ENCODE measurements at regions not wholly inside any gene's neighbourhood (a gene's known extent, or its start where the extent isn't known, plus 50 kb on each side); places are given as distances from the start of the nearest gene placed in this dataset.

GRCh38 chr6:103720393-103720792 is 1139.3 kb downstream of the HACE1 start:
- ChIA-PET CTCF (ENCODE audit: low intra/inter-chr PET ratio) (no interaction called here), POLR2A (no interaction called here)
- no peak overlapping the region for H3K4me3 ChIP-seq
- no peaks in the 10 kb centered on the region for H3K9me1 ChIP-seq (ENCODE audit: control insufficient read depth, insufficient read depth, low read length)
- no peaks in the 10 kb centered on the region for H3K27me3 ChIP-seq (ENCODE audit: control insufficient read depth in 2 of 2, insufficient read depth in 2 of 2, low read length in 2 of 2)
- H3K9me3 ChIP-seq (replicated peaks; ENCODE audit: control insufficient read depth, insufficient read depth, low read depth, low read length) = no peaks in the 10 kb centered on the region
- no peak overlapping the region for H3K4me2 ChIP-seq (ENCODE audit: insufficient read depth, low read length)
- no peak overlapping the region for H3K27ac ChIP-seq (ENCODE audit: extremely low read depth, low read depth, low read length)
- no peaks in the 10 kb centered on the region for H3K79me2 ChIP-seq (ENCODE audit: control insufficient read depth, insufficient read depth, low read length)
- H3K36me3 ChIP-seq (ENCODE audit: control insufficient read depth, insufficient read depth, low read length) = no peaks in the 10 kb centered on the region
- DNase-seq (ENCODE audit: extremely low read depth in 1 of 4, low spot score in 3 of 4) (no peak), FAIRE-seq (no peak), ATAC-seq (no peak)
- TF ChIP-seq PYGO2 (tag; IDR thresholded peaks at IDR 0.05) (no peak), MIER1 (IDR thresholded peaks at IDR 0.05; ENCODE audit: low read depth) (no peak), MBD1 (CRISPR knock-in tag; IDR thresholded peaks at IDR 0.05) (no peak), JUNB (CRISPR knock-in tag; conservative IDR thresholded peaks at IDR 0.05) (no peak), BRCA1 (IDR thresholded peaks at IDR 0.05) (no peak), BRCA1 (CRISPR knock-in tag; IDR thresholded peaks at IDR 0.05) (no peak), ZNF217 (CRISPR knock-in tag; IDR thresholded peaks at IDR 0.05) (no peak), ARHGAP35 (IDR thresholded peaks at IDR 0.05; ENCODE audit: partially characterized antibody) (no peak), ZBTB1 (CRISPR knock-in tag; IDR thresholded peaks at IDR 0.05; ENCODE audit: borderline replicate concordance, low read depth) (no peak), FOXK2 (conservative IDR thresholded peaks at IDR 0.05 in 1 of 2, IDR thresholded peaks at IDR 0.05 in 1 of 2; ENCODE audit: low read depth in 2 of 2) (no peak), MYBL2 (IDR thresholded peaks at IDR 0.05; ENCODE audit: low read depth) (no peak), MYBL2 (CRISPR knock-in tag; IDR thresholded peaks at IDR 0.05; ENCODE audit: borderline replicate concordance) (no peak), PBX2 (CRISPR knock-in tag; IDR thresholded peaks at IDR 0.05; ENCODE audit: low read depth) (no peak), PBX2 (tag; conservative IDR thresholded peaks at IDR 0.05; ENCODE audit: low read depth) (no peak), NRF1 (conservative IDR thresholded peaks at IDR 0.05 in 1 of 2, IDR thresholded peaks at IDR 0.05 in 1 of 2) (no peak), NCOA2 (IDR thresholded peaks at IDR 0.05; ENCODE audit: partially characterized antibody in 2 of 2) (no peak)
- H4K20me1 ChIP-seq (replicated peaks; ENCODE audit: control insufficient read depth, insufficient read depth, low read length) = no peaks in the 10 kb centered on the region
- in situ Hi-C loops (cut with MboI) = no loop called here
- no peaks in the 10 kb centered on the region for H3K4me1 ChIP-seq (replicated peaks in 1 of 2; ENCODE audit: control insufficient read depth in 2 of 2, insufficient read depth in 2 of 2, low read length in 2 of 2)
- no TSS peak for BruUV-seq (replicated peaks)
- H3K9ac ChIP-seq (ENCODE audit: insufficient read depth in 1 of 2, low read depth in 2 of 2, low read length in 2 of 2) = no peak overlapping the region
- H2AFZ ChIP-seq (ENCODE audit: low read depth, low read length) = no peak overlapping the region
- intact Hi-C loops (cut with micrococcal nuclease) = no loop called here
